ENCODE measurements at regions not wholly inside any gene's neighbourhood (a gene's known extent, or its start where the extent isn't known, plus 50 kb on each side); places are given as distances from the start of the nearest gene placed in this dataset.

GRCh38 chr19:30227012-30227621 is 145.1 kb upstream of the ZNF536 start (continued):
- TF ChIP-seq, protein P1, sequence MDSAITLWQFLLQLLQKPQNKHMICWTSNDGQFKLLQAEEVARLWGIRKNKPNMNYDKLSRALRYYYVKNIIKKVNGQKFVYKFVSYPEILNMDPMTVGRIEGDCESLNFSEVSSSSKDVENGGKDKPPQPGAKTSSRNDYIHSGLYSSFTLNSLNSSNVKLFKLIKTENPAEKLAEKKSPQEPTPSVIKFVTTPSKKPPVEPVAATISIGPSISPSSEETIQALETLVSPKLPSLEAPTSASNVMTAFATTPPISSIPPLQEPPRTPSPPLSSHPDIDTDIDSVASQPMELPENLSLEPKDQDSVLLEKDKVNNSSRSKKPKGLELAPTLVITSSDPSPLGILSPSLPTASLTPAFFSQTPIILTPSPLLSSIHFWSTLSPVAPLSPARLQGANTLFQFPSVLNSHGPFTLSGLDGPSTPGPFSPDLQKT (IDR thresholded peaks at IDR 0.05; ENCODE audit: borderline replicate concordance, low read depth, low read length) = no peak
- TF ChIP-seq ZNF624 (tag by site-specific recombination; IDR thresholded peaks at IDR 0.05) (no peak), ZBTB1 (tag by site-specific recombination; IDR thresholded peaks at IDR 0.05) (no peak), MEIS1 (CRISPR knock-in tag; IDR thresholded peaks at IDR 0.05; ENCODE audit: borderline replicate concordance) (no peak), HOXA7 (CRISPR knock-in tag; IDR thresholded peaks at IDR 0.05; ENCODE audit: borderline replicate concordance) (no peak), ZNF10 (tag by site-specific recombination; IDR thresholded peaks at IDR 0.05) (peak; percentile 84), ZNF114 (tag by site-specific recombination; IDR thresholded peaks at IDR 0.05) (no peak), ZSCAN18 (tag by site-specific recombination; IDR thresholded peaks at IDR 0.05) (0 out of 2 replicates have a peak, but pooled peaks have one; percentile 3), ZXDB (tag by site-specific recombination; IDR thresholded peaks at IDR 0.05) (peak; percentile 46), ZFHX2 (tag by site-specific recombination; conservative IDR thresholded peaks at IDR 0.05) (peak; percentile 86), BCL11A (tag by site-specific recombination; IDR thresholded peaks at IDR 0.05; ENCODE audit: low read depth) (0 out of 2 replicates have a peak, but pooled peaks have one; percentile 30), SETDB1 (IDR thresholded peaks at IDR 0.05; ENCODE audit: insufficient read length, low read length) (no peak), ZNF18 (tag by site-specific recombination; IDR thresholded peaks at IDR 0.05) (no peak), BCL11B (tag by site-specific recombination; IDR thresholded peaks at IDR 0.05; ENCODE audit: low read depth) (peak; percentile 63; the same call in 1 of the 2 replicates), ZNF366 (tag by site-specific recombination; conservative IDR thresholded peaks at IDR 0.05) (peak; percentile 85), ZBTB20 (tag by site-specific recombination; IDR thresholded peaks at IDR 0.05) (no peak), KLF7 (tag by site-specific recombination; IDR thresholded peaks at IDR 0.05; ENCODE audit: borderline replicate concordance) (0 out of 2 replicates have a peak, but pooled peaks have one; percentile 60), ZNF670 (tag by site-specific recombination; IDR thresholded peaks at IDR 0.05; ENCODE audit: low read depth) (no peak), ZNF121 (tag by site-specific recombination; IDR thresholded peaks at IDR 0.05) (0 out of 2 replicates have a peak, but pooled peaks have one; percentile 7), ZNF639 (tag by site-specific recombination; IDR thresholded peaks at IDR 0.05) (no peak; the same call in none of the 2 replicates), ZNF140 (tag by site-specific recombination; IDR thresholded peaks at IDR 0.05) (no peak), ZNF791 (tag by site-specific recombination; IDR thresholded peaks at IDR 0.05) (no peak), SP2 (tag by site-specific recombination; IDR thresholded peaks at IDR 0.05) (peak; percentile 45), RBAK (tag by site-specific recombination; IDR thresholded peaks at IDR 0.05) (no peak), ZNF335 (tag by site-specific recombination; conservative IDR thresholded peaks at IDR 0.05) (peak; percentile 76), ZNF560 (tag by site-specific recombination; IDR thresholded peaks at IDR 0.05; ENCODE audit: borderline replicate concordance) (no peak), EGR2 (tag by site-specific recombination; IDR thresholded peaks at IDR 0.05; ENCODE audit: low read depth) (peak; percentile 75), IKZF3 (tag by site-specific recombination; IDR thresholded peaks at IDR 0.05) (peak; percentile 64), ZNF768 (tag by site-specific recombination; IDR thresholded peaks at IDR 0.05) (no peak)
- TF ChIP-seq, protein P2, sequence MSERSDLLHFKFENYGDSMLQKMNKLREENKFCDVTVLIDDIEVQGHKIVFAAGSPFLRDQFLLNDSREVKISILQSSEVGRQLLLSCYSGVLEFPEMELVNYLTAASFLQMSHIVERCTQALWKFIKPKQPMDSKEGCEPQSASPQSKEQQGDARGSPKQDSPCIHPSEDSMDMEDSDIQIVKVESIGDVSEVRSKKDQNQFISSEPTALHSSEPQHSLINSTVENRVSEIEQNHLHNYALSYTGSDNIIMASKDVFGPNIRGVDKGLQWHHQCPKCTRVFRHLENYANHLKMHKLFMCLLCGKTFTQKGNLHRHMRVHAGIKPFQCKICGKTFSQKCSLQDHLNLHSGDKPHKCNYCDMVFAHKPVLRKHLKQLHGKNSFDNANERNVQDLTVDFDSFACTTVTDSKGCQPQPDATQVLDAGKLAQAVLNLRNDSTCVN (tag by site-specific recombination; optimal IDR thresholded peaks at IDR 0.05) = peak; percentile 33
